HepG2 (cell line): ENCODE measurements at regions not wholly inside any gene's neighbourhood (a gene's known extent, or its start where the extent isn't known, plus 50 kb on each side); places are given as distances from the start of the nearest gene placed in this dataset.

Source experiments
- ATAC-seq: fragments of 200-7000 bp; cut with Tn5 transposase; 3 replicates; pipeline ENCODE4 v1.9.1; 2020; ENCODE audit warnings: mild to moderate bottlenecking, moderate library complexity
- BruUV-seq: library from RNA; stranded (reverse); fragments of 400-500 nt; replicated peaks from 2 replicates; lab custom pipeline; 2021; lab: Mats Ljungman, UMichigan
- CTCF ChIA-PET: fragments of 300-600 bp; formaldehyde crosslinking; extraction: SDS; loops from one replicate; lab custom pipeline; 2021; ENCODE audit warnings: low total read pairs, inconsistent platforms, low intra/inter-chr PET ratio; lab: Yijun Ruan, JAX
- POLR2A ChIA-PET: fragments of 350-600 bp; sonication (Branson Sonifier 250); formaldehyde crosslinking; loops from one replicate; lab custom pipeline; 2020; ENCODE audit warnings: antibody characterized with exemption, inconsistent platforms; lab: Yijun Ruan, JAX
- DNase-seq: peaks from one replicate; pipeline ENCODE4 v3.0.0-alpha.2; 2015; ENCODE audit warnings: low spot score
- FAIRE-seq: peaks from 3 replicates; lab custom pipeline; 2011; peaks lifted over from hg19 to GRCh38; lab: Jason Lieb, UNC
- H2AFZ ChIP-seq: one replicate; pipeline ENCODE4 v1.6.1; 2011; ENCODE audit warnings: low read length, inconsistent platforms
- H3K27ac ChIP-seq: fragments of 300-600 bp; 3 replicates; pipeline ENCODE4 v1.8.0; 2011; ENCODE audit warnings: mixed run types, mild to moderate bottlenecking, mixed read lengths, low read length, inconsistent platforms; ENCODE audit not compliant: insufficient read depth; ENCODE audit errors: extremely low read length
- H3K27me3 ChIP-seq, 2 experiments: fragments of 200-600 bp in 1 of 2; 2 replicates in 1 of 2; 3 replicates in 1 of 2; pipeline versions ENCODE4 v1.6.0 to v1.8.0; 2011; ENCODE audit warnings: low read length in 2 of 2, mild to moderate bottlenecking in 2 of 2, moderate library complexity in 2 of 2, inconsistent platforms in 1 of 2; ENCODE audit not compliant: insufficient read depth in 2 of 2, control insufficient read depth in 1 of 2
- H3K36me3 ChIP-seq, 2 experiments: fragments of 200-600 bp in 1 of 2; replicated peaks in 1 of 2; 2 replicates in 1 of 2; 3 replicates in 1 of 2; pipeline versions ENCODE4 v1.5.1 to v1.8.0; 2011; ENCODE audit warnings: low read length in 2 of 2, inconsistent platforms in 1 of 2; ENCODE audit not compliant: insufficient read depth in 2 of 2, control insufficient read depth in 1 of 2
- H3K4me1 ChIP-seq: 2 replicates; pipeline ENCODE4 v1.5.1; 2012; ENCODE audit warnings: low read length, inconsistent platforms; ENCODE audit not compliant: insufficient read depth
- H3K4me2 ChIP-seq: 2 replicates; pipeline ENCODE4 v1.6.0; 2011; ENCODE audit warnings: low read depth, low read length, inconsistent platforms
- H3K4me3 ChIP-seq, 3 experiments: fragments of 200-600 bp in 1 of 3; sonication (generic), shearing (Covaris generic) in 1 of 3; replicated peaks in 1 of 3; 2 replicates each; pipeline ENCODE4 v1.5.1; 2011 to 2016; ENCODE audit warnings: low read length in 3 of 3, inconsistent platforms in 2 of 3, low read depth in 2 of 3, mild to moderate bottlenecking in 2 of 3, control low read depth in 1 of 3, mixed read lengths in 1 of 3; ENCODE audit not compliant: insufficient read depth in 1 of 3
- H3K79me2 ChIP-seq: one replicate; pipeline ENCODE4 v1.6.1; 2011; ENCODE audit warnings: low read length, inconsistent platforms; ENCODE audit not compliant: insufficient read depth
- H3K9ac ChIP-seq: 2 replicates; pipeline ENCODE4 v1.6.0; 2011; ENCODE audit warnings: mild to moderate bottlenecking, low read depth, low read length, inconsistent platforms; ENCODE audit not compliant: insufficient read depth
- H3K9me3 ChIP-seq: 2 replicates; pipeline ENCODE4 v1.5.1; 2012; ENCODE audit warnings: mild to moderate bottlenecking, low read length
- H4K20me1 ChIP-seq: 2 replicates; pipeline ENCODE4 v1.6.0; 2011; ENCODE audit warnings: inconsistent platforms, mild to moderate bottlenecking, low read length, moderate library complexity; ENCODE audit not compliant: insufficient read depth
- FLYWCH1 ChIP-seq: sonication (generic); formaldehyde crosslinking; IDR thresholded peaks from 2 replicates; pipeline ENCODE4 v1.8.1; 2023; ENCODE audit warnings: mild to moderate bottlenecking, missing genetic modification reagents
- HMGXB4 ChIP-seq, 2 experiments: sonication (generic) in 1 of 2; formaldehyde crosslinking in 1 of 2; IDR thresholded peaks; 2 replicates each; pipeline versions ENCODE4 v1.4.0 to v1.6.1; 2018 to 2020; ENCODE audit warnings: missing genetic modification reagents in 2 of 2, borderline replicate concordance in 1 of 2, low read depth in 1 of 2, mild to moderate bottlenecking in 1 of 2, missing biosample characterization in 1 of 2
- IRF2 ChIP-seq: IDR thresholded peaks from 2 replicates; pipeline ENCODE4 v1.6.1; 2018; ENCODE audit warnings: missing genetic modification reagents, missing compliant biosample characterization
- MAFF ChIP-seq: IDR thresholded peaks from 2 replicates; pipeline ENCODE4 v1.6.1; 2011; ENCODE audit warnings: low read depth, low read length, improper control_type of control experiment
- MAFK ChIP-seq, 2 experiments: IDR thresholded peaks in 1 of 2; conservative IDR thresholded peaks in 1 of 2; 2 replicates each; pipeline ENCODE4 v1.6.1; 2011; ENCODE audit warnings: improper control_type of control experiment in 2 of 2, low read length in 2 of 2
- PHB2 ChIP-seq: fragments of 450-650 bp; IDR thresholded peaks from 2 replicates; pipeline ENCODE4 v1.6.1; 2018; ENCODE audit not compliant: partially characterized antibody
- SNAPC4 ChIP-seq: sonication (generic); formaldehyde crosslinking; IDR thresholded peaks from 2 replicates; pipeline ENCODE4 v1.4.0; 2020; ENCODE audit warnings: mild to moderate bottlenecking, missing genetic modification reagents
- WIZ ChIP-seq: sonication (generic); formaldehyde crosslinking; IDR thresholded peaks from 2 replicates; pipeline ENCODE4 v1.5.1; 2020; ENCODE audit warnings: mild to moderate bottlenecking, missing genetic modification reagents
- ZIK1 ChIP-seq: sonication (generic); formaldehyde crosslinking; IDR thresholded peaks from 2 replicates; pipeline ENCODE4 v1.5.0; 2020; ENCODE audit warnings: mild to moderate bottlenecking, low read depth, missing genetic modification reagents, borderline replicate concordance
- ZKSCAN5 ChIP-seq: sonication (generic); formaldehyde crosslinking; IDR thresholded peaks from 2 replicates; pipeline ENCODE4 v1.5.1; 2020; ENCODE audit warnings: mild to moderate bottlenecking, missing genetic modification reagents
- ZNF136 ChIP-seq: sonication (generic); formaldehyde crosslinking; IDR thresholded peaks from 2 replicates; pipeline ENCODE4 v1.8.1; 2022; ENCODE audit warnings: low read depth, mild to moderate bottlenecking, moderate library complexity, missing genetic modification reagents
- WGBS: methylation state at CpG from one replicate; pipeline ENCODE4 v1.1.6; 2017; ENCODE audit warnings: low lambda C conversion rate; 5-methylcytosine and 5-hydroxymethylcytosine counted together
- in situ Hi-C: cut with HindIII; loops from 2 replicates; pipeline ENCODE4 v1.10.0; 2017; ENCODE audit warnings: low pct_unique_long_range_greater_than_20kb; ENCODE audit not compliant: extremely low pct_ligation_motif_present
- intact Hi-C: fragments of 100-400 bp; cut with micrococcal nuclease; formaldehyde crosslinking; loops from one replicate; pipeline ENCODE4 v1.10.0; 2022; ENCODE audit not compliant: unreplicated experiment

- Histone ChIP-seq H3K27me3 (no peaks in the 10 kb centered on the region), H3K9ac (no peak overlapping the region), H2AFZ (no peak overlapping the region), H3K27ac (no peak overlapping the region), H3K36me3 (no peaks in the 10 kb centered on the region), H3K9me3 (peaks cover 83% of the 10 kb centered on the region), H3K4me1 (no peaks in the 10 kb centered on the region), H3K79me2 (no peaks in the 10 kb centered on the region), H3K4me3 (no peak overlapping the region), H4K20me1 (no peaks in the 10 kb centered on the region), H3K4me2 (no peak overlapping the region)
- in situ Hi-C loops, result no loop called here
- no TSS peak for BruUV-seq
- no peak for TF ChIP-seq PHB2
- peak; percentile 37; the same call in 1 of the 2 replicates for TF ChIP-seq MAFF
- TF ChIP-seq MAFK (conservative IDR thresholded peaks at IDR 0.05 in 1 of 2, IDR thresholded peaks at IDR 0.05 in 1 of 2; ENCODE audit: low read length in 2 of 2), result peak; percentile 42 to 45; a peak in 3 of 4 replicates
- intact Hi-C loops, result no loop called here
- FAIRE-seq, result no peak
- 37% methylated on average over 9 of the region's 9 CpGs for WGBS
- POLR2A ChIA-PET, result no interaction called here
- no peak for ATAC-seq
- CTCF ChIA-PET, result no interaction called here
- DNase-seq, result no peak
Observed at GRCh38 chr19:31066385-31066784, 282.9 kb downstream of the TSHZ3 start.

- Histone ChIP-seq H3K27me3 (no peaks in the 10 kb centered on the region), H3K4me3 (no peak overlapping the region), H3K9me3 (peaks cover 92% of the 10 kb centered on the region), H4K20me1 (no peaks in the 10 kb centered on the region), H3K36me3 (no peaks in the 10 kb centered on the region), H3K79me2 (no peaks in the 10 kb centered on the region), H3K9ac (no peak overlapping the region), H3K4me1 (no peaks in the 10 kb centered on the region), H2AFZ (no peak overlapping the region), H3K4me2 (no peak overlapping the region), H3K27ac (no peak overlapping the region)
- no TSS peak for BruUV-seq
- no peak for DNase-seq
- no peak for FAIRE-seq
- CTCF ChIA-PET, result no interaction called here
- intact Hi-C loops, result no loop called here
- POLR2A ChIA-PET, result interaction anchor here (0.7 kb wide), 1 partner anchor 194 kb away, joined by 6 read pairs; no protein-coding TSS in a partner anchor
- in situ Hi-C loops, result no loop called here
- WGBS, result 6% methylated on average over 7 of the region's 9 CpGs
- ATAC-seq, result no peak
- TF ChIP-seq IRF2 (CRISPR knock-in tag) (no peak), WIZ (CRISPR knock-in tag) (no peak), ZIK1 (CRISPR knock-in tag) (no peak), ZNF136 (CRISPR knock-in tag) (no peak), HMGXB4 (CRISPR knock-in tag; IDR thresholded peaks at IDR 0.05; ENCODE audit: borderline replicate concordance in 1 of 2, low read depth in 1 of 2) (no peak), SNAPC4 (CRISPR knock-in tag) (no peak), ZKSCAN5 (CRISPR knock-in tag) (no peak), FLYWCH1 (CRISPR knock-in tag) (no peak)
Observed at GRCh38 chr19:31064491-31064890, 284.7 kb downstream of the TSHZ3 start.
